GM19463 (cell line): ENCODE measurements at regions not wholly inside any gene's neighbourhood (a gene's known extent, or its start where the extent isn't known, plus 50 kb on each side); places are given as distances from the start of the nearest gene placed in this dataset.
A peak's percentile ranks its signal among the peaks of the same experiment; 100 is the strongest.
"Not testable (repeated sequence)": the region's sequence is repeated elsewhere in the genome, so short reads cannot be mapped to it uniquely, and the experiment has no call there.

Source experiments
- ATAC-seq: cut with Tn5 transposase; IDR thresholded peaks from one replicate; pipeline ENCODE4 v1.9.1; 2021; ENCODE audit warnings: mild to moderate bottlenecking, moderate library complexity; ENCODE audit not compliant: unreplicated experiment

DNA sequence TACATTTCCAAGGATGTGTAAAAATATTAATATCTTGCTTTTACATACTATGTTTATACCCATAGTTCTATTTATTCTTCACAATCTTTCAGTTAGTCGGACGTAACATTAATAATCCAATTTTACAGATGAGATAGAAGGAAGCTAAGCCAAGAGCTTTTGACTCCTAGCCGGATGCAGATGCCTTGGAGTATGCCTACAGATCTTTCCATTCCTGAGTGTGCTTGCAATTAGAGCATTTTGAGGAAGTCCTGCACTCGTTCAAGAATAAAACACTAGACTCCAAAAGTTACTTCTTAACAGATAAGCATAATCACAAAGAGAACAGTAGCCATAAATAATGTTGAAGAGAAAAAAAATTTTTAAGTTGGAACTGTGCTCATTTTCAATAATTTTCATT lies 337.6 kb upstream of the CLEC14A start:
- no peak for ATAC-seq

DNA sequence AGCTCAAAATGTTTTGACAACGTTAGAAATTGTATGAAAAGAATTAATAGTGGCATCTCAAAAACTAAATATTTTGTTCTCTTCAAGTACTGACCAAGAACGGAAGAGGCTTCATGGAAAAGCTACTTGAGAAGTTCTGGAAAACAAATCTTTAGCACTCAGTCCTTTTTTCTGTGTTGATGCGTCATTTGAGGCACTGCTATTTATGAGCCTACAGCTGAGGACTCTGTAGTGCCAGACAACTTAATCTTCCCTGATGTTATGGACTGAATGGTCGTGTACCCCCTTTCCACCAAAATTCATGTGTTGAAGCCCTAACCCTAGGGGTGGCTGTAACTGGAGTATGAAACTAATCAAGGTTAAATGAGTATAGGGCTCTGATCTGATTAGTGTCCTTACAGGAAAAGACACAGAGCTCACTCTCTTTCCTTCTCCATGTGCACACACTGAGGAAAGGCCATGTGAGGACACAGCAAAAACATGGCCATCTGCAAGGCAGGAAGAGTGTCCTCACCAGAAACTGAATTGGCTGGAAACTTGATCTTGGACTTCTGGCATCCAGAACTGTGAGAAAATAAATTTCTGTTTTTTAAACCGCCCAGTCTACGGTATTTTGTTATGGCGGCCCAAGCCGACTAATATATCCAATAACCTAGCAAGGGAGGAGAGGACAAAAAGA lies 337.0 kb upstream of the CLEC14A start:
- no peak for ATAC-seq

DNA sequence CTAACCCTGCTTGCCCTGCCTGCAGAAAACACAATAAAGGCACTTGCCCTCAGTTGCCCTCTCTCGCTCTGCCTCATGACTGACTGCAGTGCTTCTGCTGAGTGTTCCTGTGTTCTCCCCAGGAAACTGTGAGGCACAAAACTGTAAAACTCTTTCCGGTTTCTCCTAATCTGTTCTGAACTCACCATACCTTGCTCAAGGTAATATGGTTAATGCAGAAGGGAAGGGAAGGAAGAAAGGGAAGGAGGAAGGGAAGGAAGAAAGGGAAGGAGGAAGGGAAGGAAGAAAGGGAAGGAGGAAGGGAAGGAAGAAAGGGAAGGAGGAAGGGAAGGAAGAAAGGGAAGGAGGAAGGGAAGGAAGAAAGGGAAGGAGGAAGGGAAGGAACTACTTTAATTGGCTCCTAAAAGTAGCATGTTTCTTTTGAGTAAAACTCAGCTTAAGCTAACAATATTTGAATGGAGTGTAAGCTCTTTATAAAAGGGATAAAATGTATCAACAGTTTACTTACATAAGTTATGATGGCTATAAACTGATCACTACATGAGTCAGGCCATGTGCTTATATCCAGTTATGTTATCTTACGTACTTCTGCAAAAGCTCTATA lies 334.0 kb upstream of the CLEC14A start:
- ATAC-seq, result no peak

DNA sequence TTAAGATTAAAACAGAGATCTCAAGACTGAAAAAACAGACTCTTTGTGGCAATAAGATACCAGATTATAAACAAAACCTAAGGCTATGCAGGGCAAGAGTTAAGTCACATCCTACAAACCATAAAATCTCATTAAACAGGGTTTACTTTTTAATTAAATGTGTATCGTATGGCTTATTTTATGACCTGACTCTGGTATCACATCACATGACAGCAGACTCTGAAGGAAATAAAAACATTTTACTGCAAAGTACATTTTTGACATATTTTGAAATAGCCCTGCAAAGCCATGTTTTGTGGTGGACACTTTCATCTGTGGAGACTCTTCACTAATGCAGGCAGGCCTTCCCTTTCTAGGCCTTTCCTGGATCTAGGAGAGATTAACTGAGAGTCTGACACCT lies 327.6 kb upstream of the CLEC14A start:
- no peak for ATAC-seq

DNA sequence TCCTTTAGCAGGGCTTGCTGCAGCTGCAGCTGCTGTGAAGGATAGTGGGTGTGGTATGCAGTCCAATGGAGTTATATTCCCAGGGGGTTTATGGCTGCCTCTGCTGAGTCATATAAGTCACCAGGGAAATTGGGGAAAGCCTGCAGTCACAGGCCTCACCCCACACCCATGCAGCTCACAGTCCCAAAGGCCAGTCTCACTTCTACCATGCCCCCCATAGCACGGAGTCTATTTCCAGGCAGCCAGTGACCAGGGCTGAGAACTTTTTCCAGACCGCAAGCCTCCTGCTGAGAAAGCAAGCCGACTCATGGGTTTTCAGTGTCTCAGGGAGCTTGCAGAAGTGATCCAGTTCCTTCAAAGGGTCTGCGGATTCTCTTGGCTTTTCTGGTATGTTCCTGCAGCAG lies 322.4 kb upstream of the CLEC14A start:
- ATAC-seq, result peak; percentile 39

DNA sequence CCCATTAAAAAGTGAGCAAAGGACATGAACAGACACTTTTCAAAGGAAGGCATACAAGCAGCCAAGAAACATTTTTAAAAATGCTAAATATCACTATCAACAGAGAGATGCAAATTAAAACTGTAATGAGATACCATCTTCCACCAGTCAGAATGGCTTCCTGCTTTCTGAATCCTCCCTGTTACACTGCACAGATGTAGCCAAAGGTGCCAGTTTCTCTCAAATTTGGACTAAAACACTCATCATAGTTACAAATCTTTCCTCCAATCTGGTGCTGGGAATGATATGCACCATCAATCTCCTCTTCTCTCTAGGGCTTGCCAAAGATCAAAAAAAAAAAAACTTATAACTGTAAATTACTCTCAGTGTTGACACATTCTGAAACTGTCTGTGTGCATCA lies 311.8 kb upstream of the CLEC14A start:
- ATAC-seq, result no peak

DNA sequence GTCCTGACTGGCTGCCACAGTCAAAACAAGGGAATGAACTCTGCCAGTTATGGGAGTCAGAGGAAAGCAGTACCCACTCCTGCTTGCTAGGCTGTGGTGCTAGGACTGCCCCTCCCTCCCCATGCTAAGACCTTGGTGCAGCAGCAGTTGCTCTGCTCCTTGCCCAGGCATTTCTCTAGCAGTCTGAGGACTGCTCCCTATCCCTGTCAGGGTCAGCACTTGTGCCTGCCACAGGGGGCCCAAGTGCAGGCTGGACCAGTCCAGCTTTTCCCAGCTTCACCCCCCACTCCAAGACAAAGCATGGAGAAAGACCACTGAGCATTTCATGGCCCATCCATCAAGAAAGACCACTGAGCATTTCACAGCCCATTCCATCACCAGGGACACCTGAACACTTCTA lies 305.8 kb upstream of the CLEC14A start:
- ATAC-seq, result no peak

DNA sequence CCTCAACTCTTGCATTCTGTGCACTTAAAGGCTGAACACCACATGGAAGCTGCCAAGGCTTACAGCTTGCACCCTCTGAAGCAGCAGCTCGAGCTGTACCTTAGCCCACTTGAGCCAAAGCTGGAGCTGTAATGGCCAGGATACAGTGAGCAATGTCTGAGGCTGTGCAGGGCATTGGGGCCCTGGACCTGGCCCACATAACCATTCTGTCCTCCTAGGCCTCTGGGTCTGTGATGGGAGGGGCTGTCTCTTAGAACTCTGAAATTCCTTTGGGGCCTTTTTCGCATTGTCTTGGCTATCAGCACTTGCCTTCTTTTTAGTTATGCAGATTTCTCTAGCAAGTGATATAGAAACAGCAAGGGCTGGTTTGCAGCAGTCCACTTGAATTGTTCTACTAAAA lies 303.8 kb upstream of the CLEC14A start:
- no peak for ATAC-seq

DNA sequence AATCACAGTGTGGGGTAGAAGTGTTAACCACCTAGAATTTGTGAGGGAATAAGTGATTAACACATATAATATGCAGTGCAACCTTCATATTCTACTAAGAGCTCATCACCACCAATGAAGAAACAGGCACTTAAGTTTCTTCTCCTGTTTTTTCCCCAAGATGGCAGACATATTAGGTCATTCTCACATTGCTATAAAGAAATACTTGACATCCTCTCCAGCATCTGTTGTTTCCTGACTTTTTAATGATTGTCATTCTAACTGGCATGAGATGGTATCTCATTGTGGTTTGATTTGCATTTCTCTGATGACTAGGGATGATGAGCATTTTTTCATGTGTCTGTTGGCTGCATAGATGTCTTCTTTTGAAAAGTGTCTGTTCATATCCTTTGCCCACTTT lies 301.5 kb upstream of the CLEC14A start:
- not testable (repeated sequence) for ATAC-seq

DNA sequence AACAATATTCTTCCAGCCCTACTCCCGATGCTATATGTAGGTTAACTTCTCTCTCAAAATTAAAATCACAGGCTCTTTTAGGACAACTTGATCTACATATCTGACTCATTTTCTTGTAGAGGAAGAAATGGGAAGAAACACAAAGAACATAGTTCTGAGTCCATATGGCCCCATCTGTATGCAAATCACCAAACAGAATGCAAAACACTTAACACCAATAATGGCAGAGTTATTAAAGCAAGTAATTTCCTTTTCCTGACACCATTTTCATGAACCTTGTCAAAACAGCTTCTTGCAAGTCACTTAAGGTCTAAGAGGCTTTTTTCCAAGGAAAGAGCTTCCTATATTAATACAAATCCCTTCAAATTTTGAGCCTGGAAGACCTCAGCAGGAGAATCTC lies 300.4 kb upstream of the CLEC14A start:
- no peak for ATAC-seq

DNA sequence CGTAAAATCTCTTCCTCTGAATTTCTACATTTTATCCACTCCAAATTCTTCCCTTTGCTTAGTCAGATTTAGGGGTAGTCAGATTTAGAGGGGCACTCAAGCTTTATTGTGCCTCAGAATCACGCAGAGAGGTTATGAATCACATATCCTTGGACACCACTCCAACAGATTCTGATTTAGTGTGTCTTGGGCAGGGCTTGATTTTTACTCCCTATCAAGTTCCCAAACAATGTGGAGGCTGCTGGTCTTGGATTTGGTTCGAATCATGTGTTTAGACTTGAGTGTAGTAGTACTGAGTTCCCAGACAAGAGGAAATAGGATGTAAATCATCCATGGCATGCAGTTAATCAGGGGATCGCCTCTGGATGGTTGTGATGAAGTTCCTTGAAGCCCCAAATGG lies 298.1 kb upstream of the CLEC14A start:
- no peak for ATAC-seq

DNA sequence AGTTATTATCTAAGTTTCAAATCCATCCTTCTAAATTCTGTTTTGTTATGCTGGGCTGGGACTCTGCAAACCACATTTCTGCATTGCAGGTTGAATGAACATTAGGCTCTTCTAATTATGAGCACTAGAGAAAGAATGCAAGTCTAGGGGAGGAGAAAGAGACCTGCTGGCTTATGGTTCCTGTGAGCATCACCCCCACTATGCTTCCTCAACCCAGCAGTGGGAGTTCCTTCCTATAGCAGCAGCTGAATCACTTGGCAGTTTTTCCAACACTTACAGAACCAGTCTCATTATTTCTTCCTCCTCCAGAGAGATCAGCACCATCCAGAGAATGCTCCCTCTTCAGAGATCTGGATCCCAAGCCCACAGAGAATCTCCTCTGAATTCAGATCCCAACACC lies 297.7 kb upstream of the CLEC14A start:
- no peak for ATAC-seq

DNA sequence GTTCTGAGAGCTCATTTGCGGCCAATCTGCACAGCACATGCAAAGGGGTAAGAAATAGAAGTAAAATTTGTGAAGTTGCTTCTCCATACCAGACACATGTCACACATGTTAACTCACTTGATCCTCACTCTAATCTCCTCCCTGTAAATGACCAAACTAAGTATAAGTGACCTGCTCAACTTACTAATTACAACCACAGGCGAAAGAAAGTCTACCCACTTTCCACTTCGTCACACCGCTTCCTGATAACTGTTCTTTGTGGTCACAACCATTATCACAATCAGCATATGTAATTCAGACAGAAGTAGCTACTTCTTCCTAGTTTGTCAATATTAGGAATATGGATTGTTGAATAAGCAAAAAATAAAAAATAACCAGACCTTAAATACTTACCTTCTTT lies 293.7 kb upstream of the CLEC14A start:
- ATAC-seq, result peak; percentile 55

DNA sequence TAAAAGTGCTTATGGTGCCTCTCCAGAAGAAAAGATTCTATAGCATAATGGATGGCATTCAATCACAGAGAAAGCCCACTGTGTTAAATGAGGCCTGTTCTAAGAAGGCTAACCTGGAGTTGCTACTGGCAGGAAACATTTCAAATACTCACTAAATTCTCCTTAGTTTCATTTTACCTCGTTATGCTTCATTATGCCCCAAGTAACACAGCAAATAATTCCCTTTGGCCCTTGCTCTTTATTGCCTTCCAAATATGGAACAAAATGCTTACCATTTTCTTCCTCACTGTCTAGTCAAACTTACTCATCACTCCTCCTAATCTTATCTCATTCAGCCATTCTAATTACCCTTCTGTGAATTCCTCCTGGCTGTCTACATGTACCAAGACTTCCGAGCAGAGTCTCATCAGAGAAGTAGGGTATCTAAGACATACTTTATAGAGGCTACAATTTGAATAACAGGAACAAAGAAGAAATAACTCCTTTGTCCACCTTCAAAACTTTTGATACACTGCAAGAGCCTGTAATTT lies 292.1 kb upstream of the CLEC14A start:
- no peak for ATAC-seq

DNA sequence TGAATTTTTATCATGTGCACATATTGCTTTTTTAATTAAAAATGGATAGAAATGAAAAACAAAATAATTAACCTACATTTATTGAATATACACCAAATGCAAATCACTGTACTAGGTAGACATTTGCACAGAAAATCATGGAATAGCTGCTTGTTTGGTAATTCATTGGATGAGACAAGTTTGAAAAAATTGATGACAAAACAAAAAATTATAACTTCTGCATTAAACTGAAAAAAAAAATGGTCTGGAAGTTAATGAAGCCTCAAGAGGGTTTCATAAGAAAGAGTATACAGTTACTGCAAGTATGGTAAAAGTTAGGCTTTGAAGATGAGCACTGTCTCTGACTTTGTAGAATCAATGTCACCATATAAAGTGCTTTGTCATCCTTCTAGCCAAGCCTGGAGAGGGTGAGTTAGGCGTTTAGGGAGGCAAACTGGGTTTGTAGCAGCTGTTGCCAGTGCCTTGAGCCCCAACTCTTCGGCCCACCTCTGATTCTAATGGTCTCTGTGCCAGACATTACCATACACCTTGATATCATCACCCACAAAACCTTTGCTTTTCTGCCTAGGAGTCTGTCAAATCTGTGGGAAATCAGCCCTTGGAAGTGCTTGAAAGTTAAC lies 291.1 kb upstream of the CLEC14A start:
- ATAC-seq, result no peak

DNA sequence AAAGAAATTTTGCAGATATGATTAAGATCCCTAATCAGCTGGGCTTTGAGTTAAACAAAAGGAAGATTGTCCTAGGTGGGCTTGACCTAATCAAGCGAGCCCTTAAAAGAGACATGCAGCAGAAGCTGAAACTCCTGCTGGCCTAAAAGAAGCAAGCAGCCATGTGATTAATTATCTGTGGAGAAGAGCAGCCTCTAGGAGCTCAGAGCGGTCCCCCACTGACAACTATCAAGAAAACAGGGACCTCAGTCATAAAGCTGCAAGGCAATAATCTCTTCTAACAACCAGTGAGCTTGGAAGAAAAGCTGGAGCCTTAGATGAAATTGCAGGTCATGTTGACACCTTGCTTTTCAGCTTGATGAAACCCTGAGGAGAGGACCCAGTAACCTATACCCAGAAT lies 288.9 kb upstream of the CLEC14A start:
- ATAC-seq, result no peak

DNA sequence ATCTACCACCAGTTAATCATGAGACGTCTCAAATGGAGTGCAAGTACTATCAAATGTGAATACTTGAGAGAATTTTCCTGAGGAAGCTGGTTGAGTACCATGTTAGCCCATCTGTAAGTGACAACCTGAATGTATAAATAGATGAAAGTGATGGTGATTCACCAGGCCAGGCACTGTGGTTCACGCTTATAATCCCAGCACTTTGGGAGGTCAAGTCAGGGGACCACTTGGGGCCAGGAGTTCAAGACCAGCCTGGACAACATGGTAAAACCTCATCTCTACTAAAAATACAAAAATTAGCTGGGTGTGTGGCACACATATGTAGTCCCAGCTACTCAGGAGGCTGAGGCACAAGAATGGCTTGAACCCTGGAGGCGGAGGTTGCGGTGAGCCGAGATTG lies 288.0 kb upstream of the CLEC14A start:
- ATAC-seq, result not testable (repeated sequence)

DNA sequence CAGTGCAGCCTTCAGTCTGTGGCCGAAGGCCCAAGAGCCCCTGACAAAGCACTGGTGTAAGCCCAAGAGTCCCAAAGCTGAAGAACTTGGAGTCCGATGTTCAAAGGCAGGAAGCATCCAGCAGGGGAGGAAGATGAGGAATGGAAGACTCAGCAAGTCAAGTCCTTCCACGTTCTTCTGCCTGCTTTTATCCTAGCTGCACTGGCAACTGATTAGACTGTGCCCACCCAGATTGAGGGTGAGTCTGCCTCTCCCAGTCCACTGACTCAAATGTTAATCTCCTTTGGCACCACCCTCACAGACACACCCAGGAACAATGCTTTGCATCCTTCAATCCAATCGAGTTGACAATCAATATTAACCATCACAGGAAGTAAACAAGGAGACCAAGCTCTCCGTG lies 282.2 kb upstream of the CLEC14A start:
- not testable (repeated sequence) for ATAC-seq

DNA sequence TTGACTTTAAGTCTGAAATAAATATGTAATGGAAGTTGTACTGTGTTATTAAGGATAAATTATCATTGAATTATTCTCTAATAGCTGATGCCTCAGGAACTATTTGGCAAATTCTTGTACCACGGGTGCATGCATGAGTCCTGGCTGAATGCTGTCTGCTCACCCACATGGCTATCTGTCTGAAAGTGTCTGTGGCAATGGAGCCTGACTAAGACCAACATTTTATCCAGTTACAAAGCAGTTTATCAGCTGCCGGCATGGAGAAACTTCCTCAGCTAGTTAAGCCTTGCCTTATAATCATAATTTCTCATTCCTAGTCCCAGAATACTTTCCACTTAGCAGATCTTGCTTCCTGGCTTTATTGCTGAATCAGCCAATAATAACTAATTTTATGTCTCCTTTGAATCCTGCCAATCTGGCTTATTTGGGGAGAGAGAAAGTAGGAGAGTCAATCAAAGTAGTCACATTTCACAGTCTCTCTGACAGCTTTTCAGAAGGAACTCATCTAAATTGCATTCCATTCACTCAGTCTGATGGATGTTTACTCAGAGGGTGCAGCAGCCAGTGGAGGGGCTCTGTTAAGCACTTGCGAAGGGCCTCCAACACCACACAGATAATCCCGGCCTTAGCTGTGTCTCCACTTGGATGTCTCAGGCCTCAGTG lies 280.6 kb upstream of the CLEC14A start:
- ATAC-seq, result no peak

DNA sequence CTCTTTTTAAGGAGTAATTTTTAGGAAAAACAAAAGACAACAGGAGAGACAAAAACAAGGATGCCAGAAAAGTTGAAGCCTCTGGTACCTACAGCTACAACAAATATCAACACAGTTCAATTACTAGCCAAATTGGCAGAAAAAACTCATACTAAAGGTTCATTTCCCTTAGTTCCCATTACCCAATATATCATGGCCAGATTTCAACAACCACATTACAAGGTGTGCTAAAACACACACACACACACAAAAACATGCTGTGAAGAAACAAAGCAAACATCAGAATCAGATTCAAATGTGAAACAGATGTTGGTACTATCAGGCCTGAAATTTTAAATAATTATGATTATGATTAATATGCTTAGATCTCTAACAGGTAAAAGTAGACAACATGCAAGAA lies 272.7 kb upstream of the CLEC14A start:
- no peak for ATAC-seq

DNA sequence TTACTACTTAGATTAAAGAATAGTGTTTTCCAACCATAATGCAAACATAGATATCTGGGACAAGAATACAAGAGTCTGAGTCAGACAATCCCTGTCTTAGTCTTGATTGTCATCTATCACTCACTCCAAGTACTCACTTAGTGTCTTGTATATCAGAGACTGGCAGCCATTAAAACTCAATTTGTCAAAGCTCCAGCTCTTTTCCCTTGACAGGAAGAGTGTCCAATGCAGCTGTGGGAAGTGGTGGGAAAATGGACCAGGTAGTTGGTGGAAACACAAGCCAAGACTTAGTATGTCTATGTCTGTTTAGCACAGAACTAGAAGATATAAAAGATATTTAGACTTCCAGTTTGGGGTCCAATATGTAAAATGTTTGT lies 271.6 kb upstream of the CLEC14A start:
- ATAC-seq, result no peak
